GM19395 (cell line): ENCODE measurements at regions not wholly inside any gene's neighbourhood (a gene's known extent, or its start where the extent isn't known, plus 50 kb on each side); places are given as distances from the start of the nearest gene placed in this dataset.
"Not testable (repeated sequence)": the region's sequence is repeated elsewhere in the genome, so short reads cannot be mapped to it uniquely, and the experiment has no call there.

Experiments used
- ATAC-seq: cut with Tn5 transposase; IDR thresholded peaks from one replicate; pipeline ENCODE4 v1.9.1; 2021; ENCODE audit warnings: mild to moderate bottlenecking, moderate library complexity; ENCODE audit not compliant: unreplicated experiment

GRCh38 chrX:150207733-150208132 lies 155.4 kb upstream of the MAMLD1 start:
- no peak for ATAC-seq

- ATAC-seq: no peak
Observed at GRCh38 chrX:150211988-150212387, 151.1 kb upstream of the MAMLD1 start.

GRCh38 chrX:150212672-150213480 lies 150.2 kb upstream of the MAMLD1 start:
- no peak for ATAC-seq

GRCh38 chrX:150213481-150214030 lies 149.6 kb upstream of the MAMLD1 start:
- no peak for ATAC-seq

GRCh38 chrX:150216000-150216399 lies 147.1 kb upstream of the MAMLD1 start:
- not testable (repeated sequence) for ATAC-seq

GRCh38 chrX:150216716-150217115 lies 146.4 kb upstream of the MAMLD1 start:
- no peak for ATAC-seq

- no peak for ATAC-seq
Observed at GRCh38 chrX:150217609-150218008, 145.5 kb upstream of the MAMLD1 start.

GRCh38 chrX:150219374-150220185 lies 143.5 kb upstream of the MAMLD1 start:
- no peak for ATAC-seq

GRCh38 chrX:150223176-150224015 lies 139.7 kb upstream of the MAMLD1 start:
- no peak for ATAC-seq

GRCh38 chrX:150224676-150225075 lies 138.4 kb upstream of the MAMLD1 start:
- no peak for ATAC-seq

GRCh38 chrX:150225266-150225665 lies 137.9 kb upstream of the MAMLD1 start:
- ATAC-seq: no peak

- ATAC-seq: no peak
Observed at GRCh38 chrX:150225756-150226155, 137.4 kb upstream of the MAMLD1 start.

- ATAC-seq: no peak
Observed at GRCh38 chrX:150226223-150226965, 136.7 kb upstream of the MAMLD1 start.

GRCh38 chrX:150227321-150227860 lies 135.7 kb upstream of the MAMLD1 start:
- no peak for ATAC-seq

GRCh38 chrX:150227873-150228410 lies 135.2 kb upstream of the MAMLD1 start:
- no peak for ATAC-seq

GRCh38 chrX:150228431-150228830 lies 134.7 kb upstream of the MAMLD1 start:
- ATAC-seq: no peak

GRCh38 chrX:150229030-150229429 lies 134.1 kb upstream of the MAMLD1 start:
- no peak for ATAC-seq

GRCh38 chrX:150229481-150229880 lies 133.6 kb upstream of the MAMLD1 start:
- ATAC-seq: no peak

GRCh38 chrX:150230952-150231351 lies 132.2 kb upstream of the MAMLD1 start:
- ATAC-seq: not testable (repeated sequence)

- ATAC-seq: not testable (repeated sequence)
Observed at GRCh38 chrX:150231368-150231767, 131.7 kb upstream of the MAMLD1 start.
